ENCODE measurements at regions not wholly inside any gene's neighbourhood (a gene's known extent, or its start where the extent isn't known, plus 50 kb on each side); places are given as distances from the start of the nearest gene placed in this dataset.

DNA sequence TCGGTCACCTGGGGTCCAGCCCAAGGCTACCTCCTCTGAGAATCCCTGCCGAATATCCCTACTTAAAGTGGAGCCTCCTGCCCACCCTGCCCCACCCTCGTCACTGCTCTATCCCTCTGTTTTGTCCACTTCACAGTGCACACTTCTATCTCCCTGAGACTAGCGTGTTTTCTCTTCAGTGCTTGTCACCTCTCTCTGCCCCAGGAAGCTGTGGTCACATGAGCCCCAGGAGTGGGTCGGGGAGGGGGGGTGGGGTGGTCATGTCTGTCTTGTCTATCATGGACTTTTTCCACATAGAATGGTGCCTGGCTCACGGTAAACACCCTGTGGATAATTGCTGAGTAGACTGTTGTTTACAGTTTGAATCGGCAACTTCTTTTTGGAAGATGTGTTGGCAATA lies 673.6 kb downstream of the PTPRU start (continued):
- TF ChIP-seq, protein P1, sequence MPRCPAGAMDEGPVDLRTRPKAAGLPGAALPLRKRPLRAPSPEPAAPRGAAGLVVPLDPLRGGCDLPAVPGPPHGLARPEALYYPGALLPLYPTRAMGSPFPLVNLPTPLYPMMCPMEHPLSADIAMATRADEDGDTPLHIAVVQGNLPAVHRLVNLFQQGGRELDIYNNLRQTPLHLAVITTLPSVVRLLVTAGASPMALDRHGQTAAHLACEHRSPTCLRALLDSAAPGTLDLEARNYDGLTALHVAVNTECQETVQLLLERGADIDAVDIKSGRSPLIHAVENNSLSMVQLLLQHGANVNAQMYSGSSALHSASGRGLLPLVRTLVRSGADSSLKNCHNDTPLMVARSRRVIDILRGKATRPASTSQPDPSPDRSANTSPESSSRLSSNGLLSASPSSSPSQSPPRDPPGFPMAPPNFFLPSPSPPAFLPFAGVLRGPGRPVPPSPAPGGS (IDR thresholded peaks at IDR 0.05; ENCODE audit: borderline replicate concordance, insufficient read depth, low read depth, low read length, poor library complexity, severe bottlenecking) = no peak
- TF ChIP-seq ZNF24 (IDR thresholded peaks at IDR 0.05) (no peak), JUNB (IDR thresholded peaks at IDR 0.05) (no peak), CBFB (IDR thresholded peaks at IDR 0.05; ENCODE audit: low read depth) (no peak), POLR2AphosphoS2 (IDR thresholded peaks at IDR 0.05; ENCODE audit: low read depth, low read length) (no peak), BMI1 (IDR thresholded peaks at IDR 0.05; ENCODE audit: borderline replicate concordance) (no peak), CHD4 (IDR thresholded peaks at IDR 0.05) (no peak), EED (IDR thresholded peaks at IDR 0.05; ENCODE audit: low read depth) (no peak)
- TF ChIP-seq, protein P2, sequence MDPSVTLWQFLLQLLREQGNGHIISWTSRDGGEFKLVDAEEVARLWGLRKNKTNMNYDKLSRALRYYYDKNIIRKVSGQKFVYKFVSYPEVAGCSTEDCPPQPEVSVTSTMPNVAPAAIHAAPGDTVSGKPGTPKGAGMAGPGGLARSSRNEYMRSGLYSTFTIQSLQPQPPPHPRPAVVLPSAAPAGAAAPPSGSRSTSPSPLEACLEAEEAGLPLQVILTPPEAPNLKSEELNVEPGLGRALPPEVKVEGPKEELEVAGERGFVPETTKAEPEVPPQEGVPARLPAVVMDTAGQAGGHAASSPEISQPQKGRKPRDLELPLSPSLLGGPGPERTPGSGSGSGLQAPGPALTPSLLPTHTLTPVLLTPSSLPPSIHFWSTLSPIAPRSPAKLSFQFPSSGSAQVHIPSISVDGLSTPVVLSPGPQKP (IDR thresholded peaks at IDR 0.05; ENCODE audit: low read depth, low read length) = no peak
- TF ChIP-seq, protein P3, sequence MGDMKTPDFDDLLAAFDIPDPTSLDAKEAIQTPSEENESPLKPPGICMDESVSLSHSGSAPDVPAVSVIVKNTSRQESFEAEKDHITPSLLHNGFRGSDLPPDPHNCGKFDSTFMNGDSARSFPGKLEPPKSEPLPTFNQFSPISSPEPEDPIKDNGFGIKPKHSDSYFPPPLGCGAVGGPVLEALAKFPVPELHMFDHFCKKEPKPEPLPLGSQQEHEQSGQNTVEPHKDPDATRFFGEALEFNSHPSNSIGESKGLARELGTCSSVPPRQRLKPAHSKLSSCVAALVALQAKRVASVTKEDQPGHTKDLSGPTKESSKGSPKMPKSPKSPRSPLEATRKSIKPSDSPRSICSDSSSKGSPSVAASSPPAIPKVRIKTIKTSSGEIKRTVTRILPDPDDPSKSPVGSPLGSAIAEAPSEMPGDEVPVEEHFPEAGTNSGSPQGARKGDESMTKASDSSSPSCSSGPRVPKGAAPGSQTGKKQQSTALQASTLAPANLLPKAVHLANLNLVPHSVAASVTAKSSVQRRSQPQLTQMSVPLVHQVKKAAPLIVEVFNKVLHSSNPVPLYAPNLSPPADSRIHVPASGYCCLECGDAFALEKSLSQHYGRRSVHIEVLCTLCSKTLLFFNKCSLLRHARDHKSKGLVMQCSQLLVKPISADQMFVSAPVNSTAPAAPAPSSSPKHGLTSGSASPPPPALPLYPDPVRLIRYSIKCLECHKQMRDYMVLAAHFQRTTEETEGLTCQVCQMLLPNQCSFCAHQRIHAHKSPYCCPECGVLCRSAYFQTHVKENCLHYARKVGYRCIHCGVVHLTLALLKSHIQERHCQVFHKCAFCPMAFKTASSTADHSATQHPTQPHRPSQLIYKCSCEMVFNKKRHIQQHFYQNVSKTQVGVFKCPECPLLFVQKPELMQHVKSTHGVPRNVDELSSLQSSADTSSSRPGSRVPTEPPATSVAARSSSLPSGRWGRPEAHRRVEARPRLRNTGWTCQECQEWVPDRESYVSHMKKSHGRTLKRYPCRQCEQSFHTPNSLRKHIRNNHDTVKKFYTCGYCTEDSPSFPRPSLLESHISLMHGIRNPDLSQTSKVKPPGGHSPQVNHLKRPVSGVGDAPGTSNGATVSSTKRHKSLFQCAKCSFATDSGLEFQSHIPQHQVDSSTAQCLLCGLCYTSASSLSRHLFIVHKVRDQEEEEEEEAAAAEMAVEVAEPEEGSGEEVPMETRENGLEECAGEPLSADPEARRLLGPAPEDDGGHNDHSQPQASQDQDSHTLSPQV (IDR thresholded peaks at IDR 0.05) = no peak
- TF ChIP-seq, protein P4, sequence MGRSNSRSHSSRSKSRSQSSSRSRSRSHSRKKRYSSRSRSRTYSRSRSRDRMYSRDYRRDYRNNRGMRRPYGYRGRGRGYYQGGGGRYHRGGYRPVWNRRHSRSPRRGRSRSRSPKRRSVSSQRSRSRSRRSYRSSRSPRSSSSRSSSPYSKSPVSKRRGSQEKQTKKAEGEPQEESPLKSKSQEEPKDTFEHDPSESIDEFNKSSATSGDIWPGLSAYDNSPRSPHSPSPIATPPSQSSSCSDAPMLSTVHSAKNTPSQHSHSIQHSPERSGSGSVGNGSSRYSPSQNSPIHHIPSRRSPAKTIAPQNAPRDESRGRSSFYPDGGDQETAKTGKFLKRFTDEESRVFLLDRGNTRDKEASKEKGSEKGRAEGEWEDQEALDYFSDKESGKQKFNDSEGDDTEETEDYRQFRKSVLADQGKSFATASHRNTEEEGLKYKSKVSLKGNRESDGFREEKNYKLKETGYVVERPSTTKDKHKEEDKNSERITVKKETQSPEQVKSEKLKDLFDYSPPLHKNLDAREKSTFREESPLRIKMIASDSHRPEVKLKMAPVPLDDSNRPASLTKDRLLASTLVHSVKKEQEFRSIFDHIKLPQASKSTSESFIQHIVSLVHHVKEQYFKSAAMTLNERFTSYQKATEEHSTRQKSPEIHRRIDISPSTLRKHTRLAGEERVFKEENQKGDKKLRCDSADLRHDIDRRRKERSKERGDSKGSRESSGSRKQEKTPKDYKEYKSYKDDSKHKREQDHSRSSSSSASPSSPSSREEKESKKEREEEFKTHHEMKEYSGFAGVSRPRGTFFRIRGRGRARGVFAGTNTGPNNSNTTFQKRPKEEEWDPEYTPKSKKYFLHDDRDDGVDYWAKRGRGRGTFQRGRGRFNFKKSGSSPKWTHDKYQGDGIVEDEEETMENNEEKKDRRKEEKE (IDR thresholded peaks at IDR 0.05) = no peak
- TF ChIP-seq, protein P5, sequence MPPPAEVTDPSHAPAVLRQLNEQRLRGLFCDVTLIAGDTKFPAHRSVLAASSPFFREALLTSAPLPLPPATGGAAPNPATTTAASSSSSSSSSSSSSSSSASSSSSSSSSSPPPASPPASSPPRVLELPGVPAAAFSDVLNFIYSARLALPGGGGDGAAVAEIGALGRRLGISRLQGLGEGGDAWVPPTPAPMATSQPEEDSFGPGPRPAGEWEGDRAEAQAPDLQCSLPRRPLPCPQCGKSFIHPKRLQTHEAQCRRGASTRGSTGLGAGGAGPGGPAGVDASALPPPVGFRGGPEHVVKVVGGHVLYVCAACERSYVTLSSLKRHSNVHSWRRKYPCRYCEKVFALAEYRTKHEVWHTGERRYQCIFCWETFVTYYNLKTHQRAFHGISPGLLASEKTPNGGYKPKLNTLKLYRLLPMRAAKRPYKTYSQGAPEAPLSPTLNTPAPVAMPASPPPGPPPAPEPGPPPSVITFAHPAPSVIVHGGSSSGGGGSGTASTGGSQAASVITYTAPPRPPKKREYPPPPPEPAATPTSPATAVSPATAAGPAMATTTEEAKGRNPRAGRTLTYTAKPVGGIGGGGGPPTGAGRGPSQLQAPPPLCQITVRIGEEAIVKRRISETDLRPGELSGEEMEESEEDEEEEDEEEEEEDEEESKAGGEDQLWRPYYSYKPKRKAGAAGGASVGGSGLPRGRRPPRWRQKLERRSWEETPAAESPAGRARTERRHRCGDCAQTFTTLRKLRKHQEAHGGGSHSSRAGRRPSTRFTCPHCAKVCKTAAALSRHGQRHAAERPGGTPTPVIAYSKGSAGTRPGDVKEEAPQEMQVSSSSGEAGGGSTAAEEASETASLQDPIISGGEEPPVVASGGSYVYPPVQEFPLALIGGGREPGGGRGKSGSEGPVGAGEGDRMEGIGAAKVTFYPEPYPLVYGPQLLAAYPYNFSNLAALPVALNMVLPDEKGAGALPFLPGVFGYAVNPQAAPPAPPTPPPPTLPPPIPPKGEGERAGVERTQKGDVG (CRISPR knock-in tag; IDR thresholded peaks at IDR 0.05) = no peak
- TF ChIP-seq, protein P6, sequence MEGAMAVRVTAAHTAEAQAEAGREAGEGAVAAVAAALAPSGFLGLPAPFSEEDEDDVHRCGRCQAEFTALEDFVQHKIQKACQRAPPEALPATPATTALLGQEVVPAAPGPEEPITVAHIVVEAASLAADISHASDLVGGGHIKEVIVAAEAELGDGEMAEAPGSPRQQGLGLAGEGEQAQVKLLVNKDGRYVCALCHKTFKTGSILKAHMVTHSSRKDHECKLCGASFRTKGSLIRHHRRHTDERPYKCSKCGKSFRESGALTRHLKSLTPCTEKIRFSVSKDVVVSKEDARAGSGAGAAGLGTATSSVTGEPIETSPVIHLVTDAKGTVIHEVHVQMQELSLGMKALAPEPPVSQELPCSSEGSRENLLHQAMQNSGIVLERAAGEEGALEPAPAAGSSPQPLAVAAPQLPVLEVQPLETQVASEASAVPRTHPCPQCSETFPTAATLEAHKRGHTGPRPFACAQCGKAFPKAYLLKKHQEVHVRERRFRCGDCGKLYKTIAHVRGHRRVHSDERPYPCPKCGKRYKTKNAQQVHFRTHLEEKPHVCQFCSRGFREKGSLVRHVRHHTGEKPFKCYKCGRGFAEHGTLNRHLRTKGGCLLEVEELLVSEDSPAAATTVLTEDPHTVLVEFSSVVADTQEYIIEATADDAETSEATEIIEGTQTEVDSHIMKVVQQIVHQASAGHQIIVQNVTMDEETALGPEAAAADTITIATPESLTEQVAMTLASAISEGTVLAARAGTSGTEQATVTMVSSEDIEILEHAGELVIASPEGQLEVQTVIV (IDR thresholded peaks at IDR 0.05; ENCODE audit: borderline replicate concordance, partially characterized antibody) = no peak
